WTC11 (cell line): ENCODE measurements at regions not wholly inside any gene's neighbourhood (a gene's known extent, or its start where the extent isn't known, plus 50 kb on each side); places are given as distances from the start of the nearest gene placed in this dataset.

Experiments used
- ELF4 ChIP-seq: sonication (generic); formaldehyde crosslinking; IDR thresholded peaks from 2 replicates; pipeline ENCODE4 v1.8.1; 2022; ENCODE audit warnings: low read depth, mild to moderate bottlenecking, moderate library complexity, missing genetic modification reagents
- ESRRA ChIP-seq: sonication (generic); formaldehyde crosslinking; IDR thresholded peaks from 2 replicates; pipeline ENCODE4 v1.8.1; 2022; ENCODE audit warnings: mild to moderate bottlenecking, missing genetic modification reagents, borderline replicate concordance
- TF ChIP-seq, protein P1 (sequence below): fragments of 200-600 bp; IDR thresholded peaks from 2 replicates; pipeline ENCODE4 v1.8.0; 2022; ENCODE audit warnings: antibody characterized with exemption
- TF ChIP-seq, protein P2 (sequence below): sonication (generic); formaldehyde crosslinking; IDR thresholded peaks from 2 replicates; pipeline ENCODE4 v1.8.1; 2023; ENCODE audit warnings: mild to moderate bottlenecking, missing genetic modification reagents, moderate library complexity
- TF ChIP-seq, protein P3 (sequence below): sonication (generic); formaldehyde crosslinking; IDR thresholded peaks from 2 replicates; pipeline ENCODE4 v1.8.0; 2023; ENCODE audit warnings: missing genetic modification reagents, mild to moderate bottlenecking, borderline replicate concordance
- TF ChIP-seq, protein P4 (sequence below): sonication (generic); formaldehyde crosslinking; IDR thresholded peaks from 2 replicates; pipeline ENCODE4 v1.8.1; 2023; ENCODE audit warnings: mild to moderate bottlenecking, missing genetic modification reagents

DNA sequence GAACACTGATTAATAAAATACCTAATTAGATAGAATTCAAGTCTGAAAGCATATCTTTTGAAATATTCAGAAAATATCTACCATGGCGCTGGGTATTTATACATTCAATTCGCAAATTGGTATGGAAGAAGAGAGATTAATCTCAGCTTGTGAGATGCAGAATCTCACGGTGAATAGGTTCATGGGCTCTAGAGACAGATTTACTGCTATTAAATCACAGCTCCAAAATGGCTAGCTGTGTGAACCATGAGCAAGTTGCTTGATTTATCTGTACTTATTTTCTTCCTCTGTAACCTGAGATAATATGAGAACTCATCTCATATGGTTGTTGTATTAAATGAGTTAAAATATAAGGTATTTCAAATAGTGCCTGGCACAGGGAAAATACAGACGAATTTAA lies 556.7 kb downstream of the FBXO15 start:
- TF ChIP-seq ELF4 (no peak), ESRRA (CRISPR knock-in tag) (no peak)
- TF ChIP-seq, protein P1, sequence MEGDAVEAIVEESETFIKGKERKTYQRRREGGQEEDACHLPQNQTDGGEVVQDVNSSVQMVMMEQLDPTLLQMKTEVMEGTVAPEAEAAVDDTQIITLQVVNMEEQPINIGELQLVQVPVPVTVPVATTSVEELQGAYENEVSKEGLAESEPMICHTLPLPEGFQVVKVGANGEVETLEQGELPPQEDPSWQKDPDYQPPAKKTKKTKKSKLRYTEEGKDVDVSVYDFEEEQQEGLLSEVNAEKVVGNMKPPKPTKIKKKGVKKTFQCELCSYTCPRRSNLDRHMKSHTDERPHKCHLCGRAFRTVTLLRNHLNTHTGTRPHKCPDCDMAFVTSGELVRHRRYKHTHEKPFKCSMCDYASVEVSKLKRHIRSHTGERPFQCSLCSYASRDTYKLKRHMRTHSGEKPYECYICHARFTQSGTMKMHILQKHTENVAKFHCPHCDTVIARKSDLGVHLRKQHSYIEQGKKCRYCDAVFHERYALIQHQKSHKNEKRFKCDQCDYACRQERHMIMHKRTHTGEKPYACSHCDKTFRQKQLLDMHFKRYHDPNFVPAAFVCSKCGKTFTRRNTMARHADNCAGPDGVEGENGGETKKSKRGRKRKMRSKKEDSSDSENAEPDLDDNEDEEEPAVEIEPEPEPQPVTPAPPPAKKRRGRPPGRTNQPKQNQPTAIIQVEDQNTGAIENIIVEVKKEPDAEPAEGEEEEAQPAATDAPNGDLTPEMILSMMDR, result no peak
- TF ChIP-seq, protein P2, sequence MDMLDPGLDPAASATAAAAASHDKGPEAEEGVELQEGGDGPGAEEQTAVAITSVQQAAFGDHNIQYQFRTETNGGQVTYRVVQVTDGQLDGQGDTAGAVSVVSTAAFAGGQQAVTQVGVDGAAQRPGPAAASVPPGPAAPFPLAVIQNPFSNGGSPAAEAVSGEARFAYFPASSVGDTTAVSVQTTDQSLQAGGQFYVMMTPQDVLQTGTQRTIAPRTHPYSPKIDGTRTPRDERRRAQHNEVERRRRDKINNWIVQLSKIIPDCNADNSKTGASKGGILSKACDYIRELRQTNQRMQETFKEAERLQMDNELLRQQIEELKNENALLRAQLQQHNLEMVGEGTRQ (CRISPR knock-in tag), result no peak
- TF ChIP-seq, protein P3, sequence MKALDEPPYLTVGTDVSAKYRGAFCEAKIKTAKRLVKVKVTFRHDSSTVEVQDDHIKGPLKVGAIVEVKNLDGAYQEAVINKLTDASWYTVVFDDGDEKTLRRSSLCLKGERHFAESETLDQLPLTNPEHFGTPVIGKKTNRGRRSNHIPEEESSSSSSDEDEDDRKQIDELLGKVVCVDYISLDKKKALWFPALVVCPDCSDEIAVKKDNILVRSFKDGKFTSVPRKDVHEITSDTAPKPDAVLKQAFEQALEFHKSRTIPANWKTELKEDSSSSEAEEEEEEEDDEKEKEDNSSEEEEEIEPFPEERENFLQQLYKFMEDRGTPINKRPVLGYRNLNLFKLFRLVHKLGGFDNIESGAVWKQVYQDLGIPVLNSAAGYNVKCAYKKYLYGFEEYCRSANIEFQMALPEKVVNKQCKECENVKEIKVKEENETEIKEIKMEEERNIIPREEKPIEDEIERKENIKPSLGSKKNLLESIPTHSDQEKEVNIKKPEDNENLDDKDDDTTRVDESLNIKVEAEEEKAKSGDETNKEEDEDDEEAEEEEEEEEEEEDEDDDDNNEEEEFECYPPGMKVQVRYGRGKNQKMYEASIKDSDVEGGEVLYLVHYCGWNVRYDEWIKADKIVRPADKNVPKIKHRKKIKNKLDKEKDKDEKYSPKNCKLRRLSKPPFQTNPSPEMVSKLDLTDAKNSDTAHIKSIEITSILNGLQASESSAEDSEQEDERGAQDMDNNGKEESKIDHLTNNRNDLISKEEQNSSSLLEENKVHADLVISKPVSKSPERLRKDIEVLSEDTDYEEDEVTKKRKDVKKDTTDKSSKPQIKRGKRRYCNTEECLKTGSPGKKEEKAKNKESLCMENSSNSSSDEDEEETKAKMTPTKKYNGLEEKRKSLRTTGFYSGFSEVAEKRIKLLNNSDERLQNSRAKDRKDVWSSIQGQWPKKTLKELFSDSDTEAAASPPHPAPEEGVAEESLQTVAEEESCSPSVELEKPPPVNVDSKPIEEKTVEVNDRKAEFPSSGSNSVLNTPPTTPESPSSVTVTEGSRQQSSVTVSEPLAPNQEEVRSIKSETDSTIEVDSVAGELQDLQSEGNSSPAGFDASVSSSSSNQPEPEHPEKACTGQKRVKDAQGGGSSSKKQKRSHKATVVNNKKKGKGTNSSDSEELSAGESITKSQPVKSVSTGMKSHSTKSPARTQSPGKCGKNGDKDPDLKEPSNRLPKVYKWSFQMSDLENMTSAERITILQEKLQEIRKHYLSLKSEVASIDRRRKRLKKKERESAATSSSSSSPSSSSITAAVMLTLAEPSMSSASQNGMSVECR (CRISPR knock-in tag), result no peak
- TF ChIP-seq, protein P4, sequence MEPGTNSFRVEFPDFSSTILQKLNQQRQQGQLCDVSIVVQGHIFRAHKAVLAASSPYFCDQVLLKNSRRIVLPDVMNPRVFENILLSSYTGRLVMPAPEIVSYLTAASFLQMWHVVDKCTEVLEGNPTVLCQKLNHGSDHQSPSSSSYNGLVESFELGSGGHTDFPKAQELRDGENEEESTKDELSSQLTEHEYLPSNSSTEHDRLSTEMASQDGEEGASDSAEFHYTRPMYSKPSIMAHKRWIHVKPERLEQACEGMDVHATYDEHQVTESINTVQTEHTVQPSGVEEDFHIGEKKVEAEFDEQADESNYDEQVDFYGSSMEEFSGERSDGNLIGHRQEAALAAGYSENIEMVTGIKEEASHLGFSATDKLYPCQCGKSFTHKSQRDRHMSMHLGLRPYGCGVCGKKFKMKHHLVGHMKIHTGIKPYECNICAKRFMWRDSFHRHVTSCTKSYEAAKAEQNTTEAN (CRISPR knock-in tag), result no peak
